Prostate gland (tissue), 2 donors: ENCODE measurements at regions not wholly inside any gene's neighbourhood (a gene's known extent, or its start where the extent isn't known, plus 50 kb on each side); places are given as distances from the start of the nearest gene placed in this dataset.

Source experiments
- CTCF ChIP-seq, 4 experiments: fragments of 200-600 bp in 2 of 4; fragments of 450-650 bp in 2 of 4; sonication (generic) in 2 of 4; IDR thresholded peaks; 1 replicate in 3 of 4; 2 replicates in 1 of 4; pipeline ENCODE4 v1.5.1; 2016 to 2019; ENCODE audit warnings: antibody characterized with exemption in 4 of 4, mild to moderate bottlenecking in 2 of 4, moderate library complexity in 2 of 4
- POLR2A ChIP-seq: fragments of 450-650 bp; IDR thresholded peaks from one replicate; pipeline ENCODE4 v1.6.1; 2016; ENCODE audit warnings: antibody characterized with exemption, mild to moderate bottlenecking

DNA sequence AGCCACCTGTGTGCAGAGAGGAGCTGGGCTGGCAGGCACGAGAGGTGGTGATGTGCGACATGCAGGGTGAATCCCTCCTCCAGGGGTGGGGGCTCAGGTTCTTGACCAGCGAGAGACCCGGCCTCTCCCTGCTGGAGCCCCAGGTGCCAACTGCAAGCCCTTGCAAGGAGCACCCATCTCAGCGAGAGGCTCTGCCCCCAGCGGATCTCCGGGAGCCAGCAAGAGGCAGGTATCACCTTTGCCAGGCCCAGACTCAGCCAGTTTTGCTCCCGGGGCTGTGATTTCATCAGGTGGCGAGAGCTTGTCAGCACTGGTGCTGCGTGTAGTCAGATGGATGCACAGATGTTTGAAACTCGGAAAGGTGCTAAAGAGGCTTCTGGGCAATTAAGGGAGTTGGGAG lies 87.7 kb downstream of the TFAP2C start:
- TF ChIP-seq CTCF (IDR thresholded peaks at IDR 0.05) (no peak), POLR2A (no peak)
